ENCODE measurements at regions not wholly inside any gene's neighbourhood (a gene's known extent, or its start where the extent isn't known, plus 50 kb on each side); places are given as distances from the start of the nearest gene placed in this dataset.

DNA sequence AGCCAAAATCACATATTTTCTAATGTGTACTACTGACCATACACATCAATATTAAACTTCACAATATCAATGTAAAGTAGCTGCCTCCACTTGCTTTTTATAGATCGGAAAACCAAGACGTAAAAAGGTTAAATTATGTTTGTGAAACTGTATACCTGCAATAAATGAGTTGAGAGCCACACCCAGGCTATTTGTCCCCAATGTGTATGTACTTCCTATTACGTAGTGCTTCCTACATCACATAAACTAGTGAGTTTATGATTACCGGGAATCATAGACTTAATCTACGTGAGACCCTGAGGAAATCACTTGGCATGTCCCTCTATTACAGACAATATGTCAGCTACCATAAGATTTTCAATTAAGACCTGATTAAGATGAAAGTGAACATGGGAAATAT is 903.4 kb downstream of the RAB28 start (continued):
- no peak for TF ChIP-seq MEIS2 (CRISPR knock-in tag; IDR thresholded peaks at IDR 0.05)
- no peak for TF ChIP-seq ZBTB38 (CRISPR knock-in tag; IDR thresholded peaks at IDR 0.05)
- TF ChIP-seq ZNF468 (CRISPR knock-in tag; IDR thresholded peaks at IDR 0.05), result no peak
- no peak for TF ChIP-seq ZNF296 (CRISPR knock-in tag; conservative IDR thresholded peaks at IDR 0.05)
- no peak for TF ChIP-seq KLF9 (CRISPR knock-in tag; IDR thresholded peaks at IDR 0.05; ENCODE audit: low read depth)
- no peak for TF ChIP-seq ZXDC (CRISPR knock-in tag; IDR thresholded peaks at IDR 0.05)

GRCh38 chr4:12579172-12579571 is 905.0 kb downstream of the RAB28 start:
- 16% methylated on average over 6 of the region's 6 CpGs for WGBS (ENCODE audit: low lambda C conversion rate)
- no peaks in the 10 kb centered on the region for H3K79me2 ChIP-seq (ENCODE audit: insufficient read depth, low read length)

More at GRCh38 chr4:12579172-12579571, 905.0 kb downstream of the RAB28 start:
- Histone ChIP-seq H4K20me1 (ENCODE audit: insufficient read depth, low read length) (no peaks in the 10 kb centered on the region), H3K4me2 (ENCODE audit: low read depth, low read length) (no peak overlapping the region), H3K4me3 (replicated peaks in 1 of 3; ENCODE audit: insufficient read depth in 1 of 3, low read depth in 2 of 3, low read length in 3 of 3) (no peak overlapping the region), H3K9me3 (ENCODE audit: low read length) (peaks cover 5% of the 10 kb centered on the region; the same call in 1 of the 2 replicates), H3K36me3 (replicated peaks in 1 of 2; ENCODE audit: control insufficient read depth in 1 of 2, insufficient read depth in 2 of 2, low read length in 2 of 2) (no peaks in the 10 kb centered on the region), H2AFZ (ENCODE audit: low read length) (no peak overlapping the region), H3K4me1 (ENCODE audit: insufficient read depth, low read length) (no peaks in the 10 kb centered on the region), H3K9ac (ENCODE audit: insufficient read depth, low read depth, low read length) (no peak overlapping the region), H3K27me3 (ENCODE audit: control insufficient read depth in 1 of 2, insufficient read depth in 2 of 2, low read length in 2 of 2) (no peaks in the 10 kb centered on the region; a peak in 1 of 5 replicates), H3K27ac (ENCODE audit: extremely low read length, insufficient read depth, low read length) (no peak overlapping the region)
- intact Hi-C loops (cut with micrococcal nuclease; ENCODE audit: unreplicated experiment) (no loop called here), in situ Hi-C loops (cut with HindIII; ENCODE audit: extremely low pct_ligation_motif_present, low pct_unique_long_range_greater_than_20kb) (no loop called here)
- DNase-seq (ENCODE audit: low spot score), result no peak
- FAIRE-seq, result no peak
- ChIA-PET POLR2A (no interaction called here), CTCF (ENCODE audit: low intra/inter-chr PET ratio, low total read pairs) (no interaction called here)
- TF ChIP-seq, protein P1, sequence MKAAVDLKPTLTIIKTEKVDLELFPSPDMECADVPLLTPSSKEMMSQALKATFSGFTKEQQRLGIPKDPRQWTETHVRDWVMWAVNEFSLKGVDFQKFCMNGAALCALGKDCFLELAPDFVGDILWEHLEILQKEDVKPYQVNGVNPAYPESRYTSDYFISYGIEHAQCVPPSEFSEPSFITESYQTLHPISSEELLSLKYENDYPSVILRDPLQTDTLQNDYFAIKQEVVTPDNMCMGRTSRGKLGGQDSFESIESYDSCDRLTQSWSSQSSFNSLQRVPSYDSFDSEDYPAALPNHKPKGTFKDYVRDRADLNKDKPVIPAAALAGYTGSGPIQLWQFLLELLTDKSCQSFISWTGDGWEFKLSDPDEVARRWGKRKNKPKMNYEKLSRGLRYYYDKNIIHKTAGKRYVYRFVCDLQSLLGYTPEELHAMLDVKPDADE (CRISPR knock-in tag; IDR thresholded peaks at IDR 0.05), result no peak
- TF ChIP-seq NCOA1 (CRISPR knock-in tag; IDR thresholded peaks at IDR 0.05) (no peak), ZNF260 (CRISPR knock-in tag; IDR thresholded peaks at IDR 0.05; ENCODE audit: borderline replicate concordance, low read depth) (no peak), ZNF329 (CRISPR knock-in tag; IDR thresholded peaks at IDR 0.05; ENCODE audit: low read depth) (no peak)
- no TSS peak for BruUV-seq (replicated peaks)
- no peak for ATAC-seq

All from HepG2 (cell line).